Tongue (tissue), 1 donor: ENCODE measurements at regions not wholly inside any gene's neighbourhood (a gene's known extent, or its start where the extent isn't known, plus 50 kb on each side); places are given as distances from the start of the nearest gene placed in this dataset.
"Not testable (repeated sequence)": the region's sequence is repeated elsewhere in the genome, so short reads cannot be mapped to it uniquely, and the experiment has no call there.

Experiments used
- DNase-seq: peaks from one replicate; pipeline ENCODE4 v3.0.0-alpha.2; 2015

GRCh38 chr15:81819924-81820635 is 225.7 kb downstream of the MEX3B start:
- no peak for DNase-seq

GRCh38 chr15:81814882-81815455 is 230.8 kb downstream of the MEX3B start:
- no peak for DNase-seq

- no peak for DNase-seq
Observed at GRCh38 chr15:81813215-81813614, 232.6 kb downstream of the MEX3B start.

- DNase-seq = no peak
Observed at GRCh38 chr15:81812456-81812855, 233.4 kb downstream of the MEX3B start.

- no peak for DNase-seq
Observed at GRCh38 chr15:81811736-81812135, 234.1 kb downstream of the MEX3B start.

- DNase-seq = peak; percentile 52
Observed at GRCh38 chr15:81809543-81809942, 236.3 kb downstream of the MEX3B start.

GRCh38 chr15:81807806-81808205 is 238.0 kb downstream of the MEX3B start:
- peak; percentile 61 for DNase-seq

- peak; percentile 89 for DNase-seq
Observed at GRCh38 chr15:81807186-81807585, 238.6 kb downstream of the MEX3B start.

- DNase-seq = no peak
Observed at GRCh38 chr15:81795899-81796298, 249.9 kb downstream of the MEX3B start.

GRCh38 chr15:81792646-81793045 is 253.2 kb downstream of the MEX3B start:
- DNase-seq = no peak

GRCh38 chr15:81791322-81791721 is 254.5 kb downstream of the MEX3B start:
- DNase-seq = not testable (repeated sequence)

- no peak for DNase-seq
Observed at GRCh38 chr15:81789403-81789802, 256.4 kb downstream of the MEX3B start.

GRCh38 chr15:81786776-81787175 is 259.0 kb downstream of the MEX3B start:
- no peak for DNase-seq

GRCh38 chr15:81785679-81786078 is 260.1 kb downstream of the MEX3B start:
- DNase-seq = no peak

GRCh38 chr15:81785181-81785580 is 260.6 kb downstream of the MEX3B start:
- DNase-seq = no peak

GRCh38 chr15:81784751-81785150 is 261.1 kb downstream of the MEX3B start:
- no peak for DNase-seq

- no peak for DNase-seq
Observed at GRCh38 chr15:81783586-81783985, 262.2 kb downstream of the MEX3B start.

- DNase-seq = no peak
Observed at GRCh38 chr15:81783076-81783475, 262.7 kb downstream of the MEX3B start.

GRCh38 chr15:81781395-81781794 is 264.4 kb downstream of the MEX3B start:
- DNase-seq = no peak

- no peak for DNase-seq
Observed at GRCh38 chr15:81780966-81781365, 264.9 kb downstream of the MEX3B start.

GRCh38 chr15:81779181-81779580 is 266.6 kb downstream of the MEX3B start:
- no peak for DNase-seq

GRCh38 chr15:81777546-81777945 is 268.3 kb downstream of the MEX3B start:
- DNase-seq = no peak

- DNase-seq = peak; percentile 38
Observed at GRCh38 chr15:81776976-81777375, 268.8 kb downstream of the MEX3B start.

- not testable (repeated sequence) for DNase-seq
Observed at GRCh38 chr15:81775779-81776178, 270.0 kb downstream of the MEX3B start.
